HG02678 (cell line): ENCODE measurements at regions not wholly inside any gene's neighbourhood (a gene's known extent, or its start where the extent isn't known, plus 50 kb on each side); places are given as distances from the start of the nearest gene placed in this dataset.
"Not testable (repeated sequence)": the region's sequence is repeated elsewhere in the genome, so short reads cannot be mapped to it uniquely, and the experiment has no call there.

Source experiments
- ATAC-seq: cut with Tn5 transposase; IDR thresholded peaks from one replicate; pipeline ENCODE4 v1.9.1; 2021; ENCODE audit warnings: mild to moderate bottlenecking, moderate library complexity; ENCODE audit not compliant: unreplicated experiment

DNA sequence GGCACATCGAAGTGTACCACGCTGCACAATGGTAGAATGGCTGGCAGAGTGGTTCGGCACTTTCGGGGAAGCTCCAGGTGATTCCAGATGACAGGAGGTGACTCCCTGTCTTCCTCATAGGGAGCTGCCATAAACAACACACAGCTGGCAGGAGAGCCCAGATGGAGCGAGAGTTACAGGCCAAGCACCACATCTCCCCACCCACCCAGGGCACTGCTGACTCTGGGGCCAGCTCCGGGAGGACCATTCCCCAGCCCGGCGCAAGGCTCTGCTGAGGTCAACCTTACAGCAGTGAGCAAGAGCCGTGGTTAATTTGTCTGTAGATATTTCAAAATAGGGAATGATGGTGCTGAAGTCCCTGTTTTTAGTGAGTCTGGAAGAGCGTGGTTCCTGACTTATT, 78.8 kb upstream of the HMGXB4 start:
- ATAC-seq = no peak

GRCh38 chr22:35183917-35184316, 73.4 kb upstream of the HMGXB4 start:
- ATAC-seq = no peak

- ATAC-seq = no peak
Measured at GRCh38 chr22:35186492-35186891, 70.8 kb upstream of the HMGXB4 start.

DNA sequence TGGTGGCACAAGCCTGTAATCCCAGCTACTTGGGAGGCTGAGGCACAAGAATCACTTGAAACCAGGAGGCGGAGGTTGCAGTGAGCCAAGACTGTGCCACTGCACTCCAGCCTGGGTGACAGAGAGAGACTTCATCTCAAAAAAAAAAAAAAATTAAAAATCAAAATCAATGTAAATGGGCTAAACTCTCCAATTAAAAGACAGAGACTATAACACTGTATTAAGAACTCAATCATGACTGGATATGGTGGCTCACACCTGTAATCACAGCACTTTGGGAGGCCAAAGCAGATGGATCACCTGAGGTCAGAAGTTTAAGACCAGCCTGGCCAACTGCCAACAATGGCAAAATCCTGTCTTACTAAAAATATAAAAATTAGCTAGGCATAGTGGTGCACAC, 68.4 kb upstream of the HMGXB4 start:
- ATAC-seq = not testable (repeated sequence)

DNA sequence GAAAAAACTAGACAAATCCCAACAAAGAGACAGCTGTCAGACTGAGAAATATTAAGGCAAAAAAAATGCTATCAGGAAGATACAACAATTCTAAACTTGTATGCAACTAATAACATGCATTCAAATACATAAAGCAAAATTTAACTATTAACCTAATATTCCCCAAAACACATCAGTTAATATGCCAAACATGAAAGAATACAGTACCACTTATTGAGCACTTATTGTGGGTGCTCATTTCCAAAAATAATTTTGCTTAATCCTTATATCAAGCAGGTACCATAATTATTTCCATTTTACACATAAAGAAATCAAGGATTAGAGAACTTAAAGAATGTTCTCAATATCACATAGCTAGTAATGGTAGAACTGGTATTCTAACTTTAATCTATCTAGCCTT, 67.7 kb upstream of the HMGXB4 start:
- ATAC-seq = no peak

- ATAC-seq = no peak
Measured at GRCh38 chr22:35191412-35191811, 65.9 kb upstream of the HMGXB4 start.

DNA sequence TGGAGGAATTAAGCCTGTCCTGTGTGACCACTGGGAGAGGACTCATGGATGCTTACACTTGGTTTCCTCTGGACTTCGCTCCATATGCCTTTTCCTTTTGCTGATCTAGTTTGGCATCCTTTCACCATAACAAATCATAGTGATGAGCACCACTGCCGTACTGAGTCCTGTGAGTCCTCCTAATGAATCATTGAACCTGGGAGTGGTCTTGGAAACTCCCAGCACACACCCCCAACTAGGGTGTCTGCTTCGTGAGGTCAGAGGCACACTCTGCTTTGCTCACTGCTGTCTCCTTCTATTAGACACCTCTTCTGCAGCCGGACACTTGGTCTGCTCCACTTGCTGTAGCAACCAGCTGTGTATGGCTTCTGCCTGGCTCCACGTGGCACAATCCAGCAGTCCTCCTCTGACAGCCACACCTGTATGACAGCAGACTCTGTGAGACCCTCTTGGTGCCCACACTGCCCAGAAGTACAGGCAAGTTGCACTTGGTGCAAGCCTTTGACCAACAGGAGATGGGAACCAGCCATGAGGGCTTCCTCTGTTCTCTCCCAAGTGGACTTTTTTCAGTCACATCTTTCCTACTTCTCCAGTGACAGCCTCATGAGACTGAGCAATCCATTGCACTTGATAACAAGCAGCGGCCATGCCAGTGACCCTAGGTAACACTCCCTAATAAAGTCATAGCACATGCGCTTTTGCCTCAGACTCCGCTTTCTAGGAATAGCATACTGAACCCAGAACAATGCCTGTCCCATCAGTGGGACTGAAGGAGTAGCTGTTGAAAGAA, 65.0 kb upstream of the HMGXB4 start:
- no peak for ATAC-seq

- no peak for ATAC-seq
Measured at GRCh38 chr22:35195226-35195625, 62.1 kb upstream of the HMGXB4 start.

DNA sequence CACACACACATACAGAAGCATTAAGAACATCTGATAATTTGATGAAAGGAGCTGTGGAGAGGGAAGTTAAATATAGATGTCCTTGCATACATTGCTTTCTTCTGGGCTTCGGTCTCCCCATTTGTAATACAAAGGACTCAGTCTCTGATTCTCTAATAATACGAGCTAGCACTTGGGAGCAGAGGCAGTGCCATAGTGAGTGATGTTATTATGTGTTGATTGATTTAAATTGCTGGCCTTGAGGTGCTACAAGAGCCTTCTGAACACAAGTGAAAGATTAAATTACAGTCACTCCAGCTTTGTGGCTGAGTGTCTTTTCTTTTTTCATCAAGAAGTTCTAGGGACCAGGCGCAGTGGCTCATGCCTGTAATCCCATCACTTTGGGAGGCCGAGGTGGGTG, 61.5 kb upstream of the HMGXB4 start:
- ATAC-seq = no peak

- no peak for ATAC-seq
Measured at GRCh38 chr22:35197071-35197470, 60.2 kb upstream of the HMGXB4 start.

- no peak for ATAC-seq
Measured at GRCh38 chr22:35197886-35198285, 59.4 kb upstream of the HMGXB4 start.

- ATAC-seq = no peak
Measured at GRCh38 chr22:35198738-35199137, 58.6 kb upstream of the HMGXB4 start.

DNA sequence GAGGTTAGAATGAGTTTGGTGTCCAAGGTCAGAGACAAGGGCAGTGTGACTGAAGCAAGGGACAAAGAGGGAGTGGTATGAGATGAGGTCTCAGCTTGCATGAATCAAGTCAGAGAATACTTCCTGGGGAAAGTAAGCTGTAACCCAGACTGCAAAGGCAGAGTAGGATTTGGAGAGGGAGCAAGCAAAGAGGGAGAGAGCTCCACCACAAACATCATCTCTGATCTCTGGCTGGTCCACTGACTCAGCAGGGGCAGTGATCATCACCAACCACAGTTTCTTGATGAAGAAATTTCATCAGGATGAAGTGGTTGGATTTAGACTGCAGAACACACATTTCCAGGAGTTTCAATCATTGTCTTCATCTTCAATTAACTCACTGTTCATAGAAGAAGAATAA, 54.9 kb upstream of the HMGXB4 start:
- no peak for ATAC-seq

DNA sequence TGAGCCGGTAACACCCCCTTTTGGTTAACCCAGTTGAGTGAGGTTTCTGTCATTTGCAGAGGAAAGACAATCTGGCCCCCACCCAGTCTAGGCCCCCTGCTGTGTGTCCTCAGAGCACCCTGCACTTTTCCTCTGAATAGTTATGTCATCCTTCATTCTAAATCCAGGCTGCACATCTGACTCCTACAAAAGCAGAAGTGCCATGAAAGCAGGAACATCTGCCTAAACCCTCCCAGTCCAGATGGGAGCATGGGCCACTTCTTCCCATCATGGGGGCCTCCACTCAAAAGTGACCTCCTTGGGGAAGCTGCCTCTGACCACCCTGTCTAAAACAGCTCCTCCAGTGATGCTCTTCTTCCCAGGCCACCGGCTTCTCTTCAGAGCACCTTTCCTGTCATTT, 53.7 kb upstream of the HMGXB4 start:
- ATAC-seq = no peak

GRCh38 chr22:35204807-35205775, 52.2 kb upstream of the HMGXB4 start:
- ATAC-seq = no peak

DNA sequence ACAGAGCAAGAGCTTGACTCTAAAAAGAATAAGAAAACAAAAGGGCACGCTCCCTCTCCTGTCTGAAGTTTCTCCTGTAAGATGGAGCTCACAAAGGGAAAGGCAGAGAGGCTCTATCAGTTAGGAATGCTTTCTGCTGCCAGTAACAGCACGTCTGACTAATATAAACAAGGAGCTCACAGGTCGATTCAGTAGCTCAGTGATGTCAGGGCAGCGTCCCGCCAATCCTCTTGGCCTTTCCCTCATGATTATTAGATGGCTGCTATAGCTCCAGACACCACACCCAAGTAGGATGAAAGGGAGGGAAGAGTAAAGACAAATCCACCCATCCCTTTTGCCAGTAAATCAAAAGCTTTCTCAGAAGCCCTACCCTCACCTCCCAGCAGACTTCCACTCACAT, 51.3 kb upstream of the HMGXB4 start:
- ATAC-seq = no peak

DNA sequence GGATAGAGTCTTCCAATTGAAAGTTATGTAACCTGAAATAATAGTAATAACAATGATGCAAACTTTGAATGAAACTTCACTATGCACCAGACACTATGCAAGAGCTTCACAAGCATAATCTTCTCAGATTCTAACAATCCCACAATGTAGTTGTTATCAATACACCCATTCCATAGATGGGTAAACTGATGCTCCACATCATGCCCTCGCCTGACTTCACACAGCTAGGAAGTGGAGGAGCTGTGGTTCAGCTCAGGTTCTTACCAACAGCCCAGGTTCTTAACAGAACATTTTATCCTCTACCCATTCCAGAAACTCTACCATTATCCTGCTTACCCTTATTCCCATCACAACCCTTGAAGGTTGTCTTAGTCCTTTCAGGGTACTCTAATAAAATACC, 50.4 kb upstream of the HMGXB4 start:
- ATAC-seq = no peak
